ENCODE measurements at regions not wholly inside any gene's neighbourhood (a gene's known extent, or its start where the extent isn't known, plus 50 kb on each side); places are given as distances from the start of the nearest gene placed in this dataset.

- intact Hi-C loops (cut with DNase I; ENCODE audit: low total_unique reads): no loop called here
- no peak for DNase-seq
- Histone ChIP-seq H3K9me3 (peaks cover 0 to 5% (median 0%) of the 10 kb centered on the region in 4 donors), H3K36me3 (no peaks in the 10 kb centered on the region), H3K27me3 (no peaks in the 10 kb centered on the region), H3K27ac (no peak overlapping the region), H3K4me3 (no peak overlapping the region), H3K4me1 (no peaks in the 10 kb centered on the region)
- no peak for TF ChIP-seq EP300 (IDR thresholded peaks at IDR 0.05)
- no peak for TF ChIP-seq POLR2A (IDR thresholded peaks at IDR 0.05)
- no peak for TF ChIP-seq POLR2AphosphoS5 (IDR thresholded peaks at IDR 0.05)
- no peak for TF ChIP-seq CTCF (IDR thresholded peaks at IDR 0.05)
- 84 to 95% (median 91%) methylated on average over 2 of the region's 2 CpGs for WGBS, 5 donors
Measured at GRCh38 chr13:40028446-40028845, 373.0 kb downstream of the COG6 start.

GRCh38 chr13:40031031-40031430, 375.6 kb downstream of the COG6 start:
- no peaks in the 10 kb centered on the region for H3K4me1 ChIP-seq
- H3K27me3 ChIP-seq: no peaks in the 10 kb centered on the region
- TF ChIP-seq EP300 (IDR thresholded peaks at IDR 0.05) (no peak), POLR2AphosphoS5 (IDR thresholded peaks at IDR 0.05) (no peak), POLR2A (IDR thresholded peaks at IDR 0.05) (no peak)
- DNase-seq: no peak
- peaks cover 0 to 5% (median 0%) of the 10 kb centered on the region in 4 donors for H3K9me3 ChIP-seq
- whole genome bisulfite sequencing, 5 donors: 71 to 83% (median 78%) methylated on average over 4 of the region's 4 CpGs
- H3K4me3 ChIP-seq: no peak overlapping the region
- no peak overlapping the region for H3K27ac ChIP-seq
- no peaks in the 10 kb centered on the region for H3K36me3 ChIP-seq
- intact Hi-C loops (cut with DNase I; ENCODE audit: low total_unique reads): no loop called here

GRCh38 chr13:40039061-40039460, 383.6 kb downstream of the COG6 start:
- H3K27me3 ChIP-seq: peaks cover 0 to 4% (median 0%) of the 10 kb centered on the region in 3 donors
- WGBS, 5 donors: 70 to 92% (median 87%) methylated on average over 2 of the region's 2 CpGs
- intact Hi-C loops (cut with DNase I; ENCODE audit: low total_unique reads): no loop called here
- no peaks in the 10 kb centered on the region for H3K4me1 ChIP-seq
- TF ChIP-seq POLR2AphosphoS5 (IDR thresholded peaks at IDR 0.05) (no peak), CTCF (IDR thresholded peaks at IDR 0.05) (no peak), EP300 (IDR thresholded peaks at IDR 0.05) (no peak), POLR2A (IDR thresholded peaks at IDR 0.05) (no peak)
- H3K36me3 ChIP-seq: no peaks in the 10 kb centered on the region
- no peak overlapping the region for H3K4me3 ChIP-seq
- DNase-seq: no peak
- H3K27ac ChIP-seq: no peak overlapping the region
- H3K9me3 ChIP-seq: no peaks in the 10 kb centered on the region

- no peaks in the 10 kb centered on the region for H3K36me3 ChIP-seq
- WGBS, 5 donors: 72 to 85% (median 82%) methylated on average over 3 of the region's 3 CpGs
- peaks cover 0 to 8% (median 0%) of the 10 kb centered on the region in 3 donors for H3K27me3 ChIP-seq
- TF ChIP-seq POLR2AphosphoS5 (IDR thresholded peaks at IDR 0.05) (no peak), POLR2A (IDR thresholded peaks at IDR 0.05) (no peak), CTCF (IDR thresholded peaks at IDR 0.05) (no peak), EP300 (IDR thresholded peaks at IDR 0.05) (no peak)
- H3K4me1 ChIP-seq: no peaks in the 10 kb centered on the region
- H3K4me3 ChIP-seq: no peak overlapping the region
- H3K27ac ChIP-seq: no peak overlapping the region
- DNase-seq: no peak
- intact Hi-C loops (cut with DNase I; ENCODE audit: low total_unique reads): no loop called here
- no peaks in the 10 kb centered on the region for H3K9me3 ChIP-seq
Measured at GRCh38 chr13:40042991-40043390, 387.5 kb downstream of the COG6 start.

GRCh38 chr13:40043764-40044163, 388.3 kb downstream of the COG6 start:
- Histone ChIP-seq H3K9me3 (no peaks in the 10 kb centered on the region), H3K4me1 (no peaks in the 10 kb centered on the region), H3K27me3 (peaks cover 0 to 6% (median 0%) of the 10 kb centered on the region in 3 donors), H3K27ac (no peak overlapping the region), H3K36me3 (no peaks in the 10 kb centered on the region), H3K4me3 (no peak overlapping the region)
- intact Hi-C loops (cut with DNase I; ENCODE audit: low total_unique reads): no loop called here
- DNase-seq: no peak
- WGBS, 5 donors: 66 to 78% (median 73%) methylated on average over 3 of the region's 3 CpGs
- TF ChIP-seq POLR2AphosphoS5 (IDR thresholded peaks at IDR 0.05) (no peak), EP300 (IDR thresholded peaks at IDR 0.05) (no peak), CTCF (IDR thresholded peaks at IDR 0.05) (no peak)
